Suprapubic skin (tissue), 4 donors: ENCODE measurements at regions not wholly inside any gene's neighbourhood (a gene's known extent, or its start where the extent isn't known, plus 50 kb on each side); places are given as distances from the start of the nearest gene placed in this dataset.

Experiments used
- DNase-seq, 2 donors: peaks; one replicate each; pipeline ENCODE4 v3.0.0-alpha.2; 2019; ENCODE audit warnings: low spot score in 2 of 2
- H3K27ac ChIP-seq: fragments of 200-600 bp; sonication (generic); one replicate; pipeline ENCODE4 v1.5.1; 2019
- H3K27me3 ChIP-seq: fragments of 200-600 bp; sonication (generic); one replicate; pipeline ENCODE4 v1.5.1; 2019
- H3K36me3 ChIP-seq: fragments of 200-600 bp; sonication (generic); one replicate; pipeline ENCODE4 v1.5.1; 2019
- H3K4me1 ChIP-seq: fragments of 200-600 bp; sonication (generic); one replicate; pipeline ENCODE4 v1.5.1; 2019
- H3K4me3 ChIP-seq: fragments of 200-600 bp; sonication (generic); one replicate; pipeline ENCODE4 v1.5.1; 2019; ENCODE audit warnings: mild to moderate bottlenecking
- H3K9me3 ChIP-seq: fragments of 200-600 bp; sonication (generic); one replicate; pipeline ENCODE4 v1.5.1; 2019
- EP300 ChIP-seq: sonication (generic); formaldehyde crosslinking; IDR thresholded peaks from one replicate; pipeline ENCODE4 v1.6.1; 2017; ENCODE audit warnings: antibody characterized with exemption
- POLR2A ChIP-seq, 2 donors: fragments of 450-650 bp; IDR thresholded peaks; one replicate each; pipeline ENCODE4 v1.6.1; 2017; ENCODE audit warnings: antibody characterized with exemption in 2 of 2, mild to moderate bottlenecking in 2 of 2, moderate library complexity in 2 of 2
- POLR2AphosphoS5 ChIP-seq, 3 donors: sonication (generic); formaldehyde crosslinking; IDR thresholded peaks; one replicate each; pipeline ENCODE4 v1.6.1; 2017; ENCODE audit warnings: antibody characterized with exemption in 3 of 3
- WGBS: methylation state at CpG from one replicate; pipeline ENCODE4 v1.1.5; 2018; 5-methylcytosine and 5-hydroxymethylcytosine counted together
- TF ChIP-seq, protein P1 (sequence below), 2 donors: fragments of 200-600 bp in 1 of 2; fragments of 450-650 bp in 1 of 2; sonication (generic) in 1 of 2; IDR thresholded peaks; one replicate each; pipeline ENCODE4 v1.5.1; 2016 to 2019; ENCODE audit warnings: antibody characterized with exemption in 2 of 2, mild to moderate bottlenecking in 1 of 2, moderate library complexity in 1 of 2

DNA sequence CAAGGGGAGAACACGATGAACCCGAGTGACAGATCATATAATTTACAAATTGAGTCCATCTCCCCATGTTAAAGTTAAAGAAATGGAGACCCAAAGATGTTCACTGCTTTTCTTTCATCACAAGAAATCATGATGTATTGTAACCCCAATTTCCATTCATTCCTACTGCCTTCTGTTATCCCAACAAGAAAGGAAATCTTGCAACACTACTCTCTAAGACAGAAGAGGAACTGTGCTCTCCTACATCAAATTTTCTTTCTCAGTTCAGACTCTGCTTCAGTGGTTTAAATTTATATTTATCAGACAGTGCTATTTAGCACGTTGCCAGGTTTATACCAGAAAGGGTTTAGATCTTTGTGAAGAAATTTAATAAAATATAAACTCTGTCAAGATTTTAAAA is 83.8 kb upstream of the RASA1 start:
- Histone ChIP-seq H3K27ac (no peak overlapping the region), H3K9me3 (no peaks in the 10 kb centered on the region), H3K27me3 (no peaks in the 10 kb centered on the region), H3K36me3 (no peaks in the 10 kb centered on the region), H3K4me3 (no peak overlapping the region), H3K4me1 (no peaks in the 10 kb centered on the region)
- 87% methylated on average over 3 of the region's 3 CpGs for WGBS
- TF ChIP-seq POLR2A (IDR thresholded peaks at IDR 0.05) (no peak), POLR2AphosphoS5 (IDR thresholded peaks at IDR 0.05) (no peak), EP300 (no peak)
- TF ChIP-seq, protein P1, sequence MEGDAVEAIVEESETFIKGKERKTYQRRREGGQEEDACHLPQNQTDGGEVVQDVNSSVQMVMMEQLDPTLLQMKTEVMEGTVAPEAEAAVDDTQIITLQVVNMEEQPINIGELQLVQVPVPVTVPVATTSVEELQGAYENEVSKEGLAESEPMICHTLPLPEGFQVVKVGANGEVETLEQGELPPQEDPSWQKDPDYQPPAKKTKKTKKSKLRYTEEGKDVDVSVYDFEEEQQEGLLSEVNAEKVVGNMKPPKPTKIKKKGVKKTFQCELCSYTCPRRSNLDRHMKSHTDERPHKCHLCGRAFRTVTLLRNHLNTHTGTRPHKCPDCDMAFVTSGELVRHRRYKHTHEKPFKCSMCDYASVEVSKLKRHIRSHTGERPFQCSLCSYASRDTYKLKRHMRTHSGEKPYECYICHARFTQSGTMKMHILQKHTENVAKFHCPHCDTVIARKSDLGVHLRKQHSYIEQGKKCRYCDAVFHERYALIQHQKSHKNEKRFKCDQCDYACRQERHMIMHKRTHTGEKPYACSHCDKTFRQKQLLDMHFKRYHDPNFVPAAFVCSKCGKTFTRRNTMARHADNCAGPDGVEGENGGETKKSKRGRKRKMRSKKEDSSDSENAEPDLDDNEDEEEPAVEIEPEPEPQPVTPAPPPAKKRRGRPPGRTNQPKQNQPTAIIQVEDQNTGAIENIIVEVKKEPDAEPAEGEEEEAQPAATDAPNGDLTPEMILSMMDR (IDR thresholded peaks at IDR 0.05) = no peak
- DNase-seq = no peak

DNA sequence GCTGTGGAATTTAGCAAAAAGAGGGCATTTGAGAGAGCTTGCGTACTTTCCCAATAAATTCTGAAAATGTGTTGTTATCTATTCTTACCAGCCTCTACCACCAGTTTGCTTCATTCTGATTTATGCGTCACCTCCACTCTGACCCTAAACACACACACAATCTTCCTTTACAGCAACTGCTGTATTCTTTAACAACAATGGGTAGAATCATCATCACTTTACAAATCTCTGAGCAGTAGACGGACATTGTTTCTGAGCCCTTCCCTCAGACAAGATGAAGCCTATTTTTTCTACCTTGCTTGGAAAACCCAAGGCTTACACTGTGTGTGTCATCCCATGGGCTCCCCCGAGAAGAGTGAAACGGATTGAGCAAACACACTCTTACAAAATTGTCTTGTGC is 83.1 kb upstream of the RASA1 start:
- Histone ChIP-seq H3K36me3 (no peaks in the 10 kb centered on the region), H3K27me3 (no peaks in the 10 kb centered on the region), H3K4me3 (no peak overlapping the region), H3K9me3 (no peaks in the 10 kb centered on the region), H3K4me1 (no peaks in the 10 kb centered on the region), H3K27ac (no peak overlapping the region)
- DNase-seq = no peak
- 93% methylated on average over 5 of the region's 5 CpGs for WGBS
- TF ChIP-seq, protein P1 (IDR thresholded peaks at IDR 0.05) = no peak
- TF ChIP-seq POLR2A (IDR thresholded peaks at IDR 0.05) (no peak), EP300 (no peak), POLR2AphosphoS5 (IDR thresholded peaks at IDR 0.05) (no peak)

DNA sequence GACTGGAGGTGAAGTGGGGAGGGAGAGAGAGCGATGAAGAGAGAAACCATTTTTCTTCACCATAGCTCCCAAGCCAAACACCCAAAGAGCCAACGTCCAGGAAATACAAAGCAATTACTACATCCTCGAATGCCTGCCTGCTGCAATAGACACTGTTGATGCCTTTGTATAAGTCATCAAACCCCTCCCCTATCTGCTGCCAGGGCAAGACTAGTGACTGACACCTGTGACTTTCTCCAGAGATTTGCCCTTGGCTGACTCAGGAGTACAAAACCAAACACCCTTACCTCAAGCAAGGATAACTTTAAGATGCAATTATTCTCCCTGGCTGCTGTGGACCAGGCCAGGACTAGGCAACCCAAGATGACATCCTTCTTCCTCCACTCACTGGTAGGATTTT is 81.8 kb upstream of the RASA1 start:
- no peak for TF ChIP-seq POLR2AphosphoS5 (IDR thresholded peaks at IDR 0.05)
- no peak for TF ChIP-seq POLR2A (IDR thresholded peaks at IDR 0.05)
- TF ChIP-seq EP300 = no peak
- TF ChIP-seq, protein P1 (IDR thresholded peaks at IDR 0.05) = no peak
- 45% methylated on average over 3 of the region's 3 CpGs for whole genome bisulfite sequencing
- no peaks in the 10 kb centered on the region for H3K9me3 ChIP-seq
- no peak for DNase-seq
- no peak overlapping the region for H3K4me3 ChIP-seq
- H3K27ac ChIP-seq = no peak overlapping the region
- H3K36me3 ChIP-seq = no peaks in the 10 kb centered on the region
- H3K27me3 ChIP-seq = no peaks in the 10 kb centered on the region
- H3K4me1 ChIP-seq = no peaks in the 10 kb centered on the region

DNA sequence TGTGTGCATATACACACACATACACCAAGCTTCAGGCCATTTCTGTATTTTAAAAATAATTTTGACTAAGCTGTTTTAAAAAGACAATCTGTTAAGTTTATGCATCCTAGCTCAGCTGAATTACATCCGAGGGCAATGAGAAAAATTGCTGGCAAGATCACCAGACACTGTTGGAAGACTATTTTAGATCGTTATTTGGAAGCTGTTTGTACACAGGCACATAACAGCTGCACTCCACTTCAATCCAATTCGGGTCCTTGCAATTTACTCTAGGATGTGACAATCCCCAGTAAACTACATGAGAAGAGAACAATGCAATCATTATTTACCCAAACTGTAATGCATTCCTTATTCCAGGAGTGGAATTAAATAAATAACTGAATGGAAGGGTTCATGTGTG is 79.3 kb upstream of the RASA1 start:
- Histone ChIP-seq H3K27ac (no peak overlapping the region), H3K9me3 (no peaks in the 10 kb centered on the region), H3K4me1 (no peaks in the 10 kb centered on the region), H3K4me3 (no peak overlapping the region), H3K27me3 (no peaks in the 10 kb centered on the region), H3K36me3 (no peaks in the 10 kb centered on the region)
- no peak for DNase-seq
- WGBS = 56% methylated on average over 3 of the region's 3 CpGs
- TF ChIP-seq EP300 (no peak), POLR2AphosphoS5 (IDR thresholded peaks at IDR 0.05) (no peak), POLR2A (IDR thresholded peaks at IDR 0.05) (no peak)
- TF ChIP-seq, protein P1 (IDR thresholded peaks at IDR 0.05) = no peak

DNA sequence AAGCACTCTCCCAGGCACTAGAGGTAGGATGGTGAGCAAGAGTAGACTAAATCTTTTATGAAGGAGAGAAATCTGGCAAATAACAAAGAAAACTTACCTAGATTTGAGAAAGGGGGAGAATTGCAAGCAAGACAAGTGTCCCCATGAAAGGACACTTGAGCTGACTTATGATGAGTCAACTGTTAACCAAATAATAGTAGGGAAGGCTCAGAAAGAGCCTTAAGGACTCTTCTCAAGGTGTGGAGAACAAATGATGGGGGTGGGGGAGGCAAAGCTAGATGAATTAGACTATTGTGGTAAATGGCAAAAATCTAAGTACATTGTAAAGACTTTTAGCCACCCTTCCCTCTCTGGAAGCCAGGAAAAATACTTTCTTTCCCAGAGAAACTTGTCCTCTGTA is 77.6 kb upstream of the RASA1 start:
- Histone ChIP-seq H3K9me3 (no peaks in the 10 kb centered on the region), H3K27ac (no peak overlapping the region), H3K36me3 (no peaks in the 10 kb centered on the region), H3K27me3 (no peaks in the 10 kb centered on the region), H3K4me3 (no peak overlapping the region), H3K4me1 (no peaks in the 10 kb centered on the region)
- TF ChIP-seq POLR2A (IDR thresholded peaks at IDR 0.05) (no peak), POLR2AphosphoS5 (IDR thresholded peaks at IDR 0.05) (no peak), EP300 (no peak)
- TF ChIP-seq, protein P1 (IDR thresholded peaks at IDR 0.05) = no peak
- no peak for DNase-seq
